DMS53 treated with DMSO at 0.1 percent for 48 hours (cell line): ENCODE measurements at regions not wholly inside any gene's neighbourhood (a gene's known extent, or its start where the extent isn't known, plus 50 kb on each side); places are given as distances from the start of the nearest gene placed in this dataset.
A peak's percentile ranks its signal among the peaks of the same experiment; 100 is the strongest.

Experiments used
- DNase-seq: peaks from one replicate; lab custom pipeline; 2025; ENCODE audit not compliant: unreplicated experiment; lab: John Stamatoyannopoulos, UW

GRCh38 chr6:14452567-14453527 is 335.3 kb downstream of the CD83 start:
- DNase-seq = no peak

DNA sequence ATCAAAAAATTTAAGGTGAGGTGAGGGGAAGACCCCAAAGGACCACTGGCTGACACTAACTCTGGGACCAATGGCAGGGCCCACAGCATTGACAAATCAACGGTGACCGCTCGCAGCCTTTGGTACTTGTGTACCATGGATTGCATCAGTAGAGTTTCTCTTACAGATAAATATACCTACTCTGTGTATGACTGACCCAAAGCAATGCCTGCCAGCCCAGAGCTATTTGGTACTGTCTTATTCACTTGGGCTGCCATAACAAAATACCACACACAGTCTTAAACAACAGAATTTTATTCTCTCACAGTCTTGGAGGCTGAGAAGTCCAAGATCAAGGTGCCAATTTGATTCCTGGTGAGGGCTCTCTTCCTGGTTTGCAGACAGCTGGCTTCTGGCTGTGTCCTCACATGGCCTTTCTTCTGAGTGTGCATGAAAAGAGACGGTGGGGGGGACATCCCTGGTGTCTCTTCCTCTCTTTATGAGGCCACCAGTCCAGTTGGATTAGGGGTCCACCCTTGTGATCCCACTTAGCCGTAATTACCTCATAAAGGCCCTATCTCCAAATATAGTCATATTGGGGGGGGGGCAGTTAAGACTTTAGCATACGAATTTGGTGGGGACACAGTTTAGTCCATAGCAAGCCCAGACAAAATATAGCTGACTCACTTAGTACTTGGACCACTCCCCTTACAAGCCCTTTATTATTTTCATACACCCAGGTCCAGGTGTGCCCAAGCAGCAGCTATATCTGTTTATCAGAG is 336.3 kb downstream of the CD83 start:
- DNase-seq = peak; percentile 40

DNA sequence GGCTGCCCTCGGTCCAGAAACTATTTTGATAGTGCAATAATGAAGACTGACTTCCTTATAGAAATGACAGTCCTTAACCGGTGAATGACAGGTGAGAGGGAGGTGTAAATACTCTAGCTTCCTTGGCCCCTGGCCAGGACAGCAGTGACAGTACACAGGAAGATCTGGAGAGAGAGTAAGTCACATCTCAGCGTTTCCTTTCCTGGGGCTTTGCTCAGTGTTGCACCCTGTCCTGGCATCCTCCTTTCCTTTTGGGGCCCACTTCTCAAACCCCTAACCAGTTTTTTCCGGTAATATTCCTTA is 336.9 kb downstream of the CD83 start:
- DNase-seq = peak; percentile 91

DNA sequence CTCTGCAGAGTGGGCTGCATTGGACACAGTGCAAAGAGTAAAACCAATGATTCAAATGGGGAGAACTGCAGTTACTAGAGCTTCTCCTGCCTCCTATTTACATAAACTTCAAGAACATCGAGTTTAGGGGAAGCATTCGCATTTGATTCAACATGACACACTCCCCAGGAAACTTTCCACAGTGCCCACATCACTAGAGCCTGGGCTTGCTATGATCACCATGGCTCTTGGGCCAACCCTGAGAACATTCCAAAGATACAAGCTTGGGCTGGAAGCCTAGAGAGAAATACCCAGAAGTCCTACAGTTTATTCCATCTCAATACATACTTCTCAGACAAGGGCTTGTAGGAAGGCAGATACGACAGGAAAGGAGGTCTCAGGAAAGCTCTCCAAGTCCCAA is 337.9 kb downstream of the CD83 start:
- no peak for DNase-seq

DNA sequence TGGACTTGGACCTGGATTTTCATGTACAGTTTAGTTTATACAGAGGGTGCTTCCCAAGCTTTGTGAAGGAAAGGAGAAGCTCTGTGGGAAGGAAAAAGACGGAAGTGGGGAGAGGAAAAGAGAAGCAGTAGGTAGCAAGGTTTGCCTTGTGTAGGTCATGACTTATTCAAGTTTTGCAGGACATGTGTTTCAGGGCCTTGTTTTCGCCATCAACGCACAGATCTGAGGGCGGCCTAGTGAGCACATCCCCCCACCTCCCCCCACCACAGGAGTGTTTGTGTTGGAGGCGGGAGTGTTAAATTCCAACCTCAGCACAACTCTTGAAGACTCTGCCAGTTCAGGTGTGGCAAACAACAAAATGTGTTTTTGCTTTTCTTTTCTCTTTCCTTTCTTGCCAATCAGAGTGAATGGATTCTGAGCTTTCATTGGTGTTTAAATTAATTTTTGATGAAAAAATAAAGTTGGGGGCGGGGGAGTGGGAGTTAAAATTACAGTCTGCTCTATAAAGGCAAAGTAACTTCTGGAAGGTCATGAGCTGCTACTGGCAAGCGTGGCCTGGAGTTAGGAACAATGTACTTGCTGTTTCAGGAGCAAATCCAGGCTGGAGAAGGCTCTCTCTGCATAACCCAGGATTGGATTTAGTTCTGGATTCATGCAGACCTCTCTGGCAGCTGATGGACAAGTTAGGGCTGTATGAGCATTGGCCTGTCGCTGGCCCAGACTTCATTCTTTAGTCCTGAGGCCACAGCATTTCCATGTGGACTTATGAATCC is 338.5 kb downstream of the CD83 start:
- DNase-seq = no peak

- DNase-seq = no peak
These were observed 339.4 kb downstream of the CD83 start for GRCh38 chr6:14456941-14457340.

- no peak for DNase-seq
These were observed 341.2 kb downstream of the CD83 start for GRCh38 chr6:14458669-14459266.

GRCh38 chr6:14459315-14459714 is 341.7 kb downstream of the CD83 start:
- no peak for DNase-seq

GRCh38 chr6:14460556-14460955 is 343.0 kb downstream of the CD83 start:
- no peak for DNase-seq

- DNase-seq = no peak
These were observed 344.6 kb downstream of the CD83 start for GRCh38 chr6:14462135-14462534.

DNA sequence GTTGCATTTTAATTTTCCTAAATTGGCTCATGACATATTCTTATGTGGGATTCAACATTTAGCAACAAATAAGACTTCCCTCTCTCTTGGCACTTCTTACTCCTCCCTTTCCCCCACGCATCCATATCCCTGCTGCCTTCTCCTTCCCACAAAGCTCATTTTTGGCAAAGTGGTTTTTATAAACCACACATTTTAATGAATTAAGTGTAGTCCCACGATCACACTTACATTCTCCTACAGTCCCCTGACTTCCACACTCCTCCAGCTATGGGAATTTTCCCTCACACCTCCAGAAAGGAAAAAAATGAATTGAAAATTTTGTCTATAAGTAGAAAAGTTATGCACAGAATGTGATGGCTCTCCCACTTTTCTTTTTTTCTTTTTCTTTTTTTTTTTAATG is 345.0 kb downstream of the CD83 start:
- no peak for DNase-seq

DNA sequence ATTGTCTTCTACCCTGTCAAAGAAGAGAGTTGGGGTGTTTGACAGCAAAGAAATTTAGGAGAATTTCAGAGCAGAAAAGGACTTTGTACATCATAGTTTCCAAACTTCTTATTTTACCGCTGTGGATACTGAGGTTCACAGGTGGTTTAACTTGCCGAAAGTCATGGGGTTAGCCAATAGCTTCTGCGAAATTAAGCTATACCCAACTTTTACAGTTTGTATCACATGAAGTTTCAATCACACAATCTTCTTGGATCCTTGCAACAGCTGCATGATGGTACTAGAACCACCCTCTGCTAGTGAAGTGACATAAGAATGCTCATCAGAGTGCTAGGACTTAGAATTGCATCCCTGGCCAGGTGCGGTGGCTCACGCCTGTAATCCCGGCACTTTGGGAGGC is 345.5 kb downstream of the CD83 start:
- no peak for DNase-seq

GRCh38 chr6:14464055-14464454 is 346.5 kb downstream of the CD83 start:
- DNase-seq = no peak

- no peak for DNase-seq
These were observed 347.1 kb downstream of the CD83 start for GRCh38 chr6:14464716-14465115.

DNA sequence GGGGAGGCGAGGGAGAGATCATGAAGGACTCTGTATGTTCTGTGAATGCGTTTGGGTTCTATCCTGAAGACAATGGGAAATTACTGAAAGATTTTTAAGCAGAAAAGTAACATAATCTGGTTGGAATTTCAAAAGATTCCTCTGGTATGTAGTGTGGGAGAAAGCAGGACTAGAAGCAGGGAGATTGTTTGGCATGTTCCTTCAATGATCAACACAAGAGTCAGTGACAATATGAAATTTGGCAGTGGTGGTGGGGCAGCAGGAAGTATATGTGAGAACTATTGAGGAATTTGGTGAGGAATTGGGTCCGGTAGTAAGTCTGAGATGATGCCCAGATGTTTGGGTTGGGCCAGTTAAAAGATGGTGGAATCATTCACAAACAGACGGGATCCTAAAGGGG is 348.7 kb downstream of the CD83 start:
- DNase-seq = no peak

- DNase-seq = no peak
These were observed 350.0 kb downstream of the CD83 start for GRCh38 chr6:14467591-14467990.

GRCh38 chr6:14468647-14469321 is 351.2 kb downstream of the CD83 start:
- DNase-seq = no peak

DNA sequence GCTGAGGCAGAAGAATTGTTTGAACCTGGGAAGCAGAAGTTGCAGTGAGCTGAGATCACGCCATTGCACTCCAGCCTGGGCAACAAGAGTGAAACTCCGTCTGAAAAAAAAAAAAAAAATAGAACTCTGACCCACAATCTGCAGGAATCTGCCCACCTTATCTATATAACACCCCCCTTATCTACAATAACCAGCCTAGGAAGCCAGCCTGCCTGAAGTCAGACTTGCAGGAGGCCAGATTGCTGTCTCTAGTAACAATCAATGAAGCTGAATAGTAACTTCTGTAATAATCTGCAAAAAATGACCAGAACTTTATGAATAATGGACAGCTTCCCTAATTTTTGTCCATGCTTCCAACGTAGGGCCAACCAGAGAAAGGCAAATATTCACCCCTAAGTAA is 352.5 kb downstream of the CD83 start:
- DNase-seq = no peak

DNA sequence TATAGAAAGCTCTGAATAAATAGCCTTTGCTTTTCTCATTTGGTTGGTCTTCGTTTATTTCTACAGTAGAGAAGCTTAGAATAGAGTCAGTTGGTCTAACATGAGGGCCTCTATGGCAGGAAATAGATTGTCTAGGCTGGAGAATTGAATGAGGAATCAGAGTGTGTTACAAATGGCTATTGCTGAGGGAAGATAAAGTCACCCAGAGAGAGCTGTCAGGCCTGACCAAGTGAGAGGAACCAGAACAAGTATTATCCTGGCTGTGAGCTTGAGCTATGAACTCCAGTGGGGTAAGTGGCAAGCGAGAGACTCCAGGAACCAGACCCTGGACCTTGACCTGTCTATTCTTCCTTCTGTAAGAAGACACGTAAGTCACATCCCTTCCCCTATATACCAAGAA is 353.1 kb downstream of the CD83 start:
- no peak for DNase-seq

DNA sequence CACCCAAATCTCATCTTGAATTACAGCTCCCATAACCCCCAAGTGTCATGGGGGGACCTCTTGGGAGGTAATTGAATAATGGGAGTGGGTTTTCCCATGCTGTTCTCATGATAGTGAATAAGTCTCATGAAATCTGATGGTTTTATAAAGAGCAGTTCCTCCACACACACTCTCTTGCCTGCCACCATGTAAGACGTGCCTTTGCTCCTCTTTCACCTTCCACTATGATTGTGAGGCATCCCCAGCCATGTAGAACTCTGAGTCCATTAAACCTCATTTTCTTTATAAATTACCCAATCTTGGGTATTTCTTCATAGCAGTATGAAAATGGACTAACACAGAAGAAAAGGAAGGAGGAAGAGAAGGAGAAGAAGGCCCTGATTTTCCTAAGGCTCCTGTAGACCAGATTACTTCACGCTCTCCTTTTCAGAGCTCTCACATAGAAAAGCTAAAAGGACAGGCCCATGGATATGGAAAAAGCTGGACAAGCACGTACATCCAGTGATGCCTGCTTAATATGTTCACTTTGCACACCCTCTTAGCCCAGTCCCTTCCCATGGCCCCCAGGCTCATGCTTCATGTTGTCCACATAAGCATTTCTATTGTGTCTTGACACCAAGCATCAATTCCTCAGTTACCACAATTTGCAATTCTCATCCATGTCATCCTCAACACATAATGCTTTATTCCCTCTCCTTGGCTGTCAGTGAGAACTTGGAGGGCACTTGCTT is 354.8 kb downstream of the CD83 start:
- no peak for DNase-seq
